Ishikawa (cell line): ENCODE measurements at regions not wholly inside any gene's neighbourhood (a gene's known extent, or its start where the extent isn't known, plus 50 kb on each side); places are given as distances from the start of the nearest gene placed in this dataset.

Experiments
- EP300 ChIP-seq: IDR thresholded peaks from 2 replicates; pipeline ENCODE4 v1.6.1; 2012; ENCODE audit warnings: borderline replicate concordance
- MAX ChIP-seq: IDR thresholded peaks from 2 replicates; pipeline ENCODE4 v1.6.1; 2012
- TCF12 ChIP-seq: IDR thresholded peaks from 2 replicates; pipeline ENCODE4 v1.6.1; 2012; ENCODE audit warnings: low read depth
- YY1 ChIP-seq: IDR thresholded peaks from 2 replicates; pipeline ENCODE4 v1.6.1; 2012; ENCODE audit warnings: low read depth
- TF ChIP-seq, protein P1 (sequence below): IDR thresholded peaks from 2 replicates; pipeline ENCODE4 v1.6.1; 2012; ENCODE audit warnings: low read depth, mild to moderate bottlenecking

DNA sequence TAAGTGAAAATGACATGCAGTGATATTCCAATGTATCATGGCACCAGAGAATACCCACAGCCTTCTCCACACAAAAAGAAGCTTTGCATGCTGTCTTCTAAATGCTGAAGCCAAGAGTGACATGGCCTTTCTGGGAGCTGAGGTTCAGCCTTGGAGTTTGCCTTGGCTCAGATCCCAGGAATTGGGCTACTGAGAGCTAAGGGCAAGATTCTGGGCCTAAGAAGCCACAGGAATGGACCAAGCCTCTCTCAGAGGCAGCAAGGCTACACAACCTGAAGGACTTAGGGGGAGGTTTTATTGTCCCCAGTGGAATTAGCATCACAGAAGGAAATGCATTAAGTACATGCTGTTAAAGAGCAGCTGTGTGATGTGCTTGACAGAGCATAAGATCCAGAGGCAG lies 1078.5 kb downstream of the TUSC7 start:
- TF ChIP-seq YY1 (no peak), TCF12 (no peak), EP300 (peak; percentile 17; the same call in 1 of the 2 replicates), MAX (no peak)
- TF ChIP-seq, protein P1, sequence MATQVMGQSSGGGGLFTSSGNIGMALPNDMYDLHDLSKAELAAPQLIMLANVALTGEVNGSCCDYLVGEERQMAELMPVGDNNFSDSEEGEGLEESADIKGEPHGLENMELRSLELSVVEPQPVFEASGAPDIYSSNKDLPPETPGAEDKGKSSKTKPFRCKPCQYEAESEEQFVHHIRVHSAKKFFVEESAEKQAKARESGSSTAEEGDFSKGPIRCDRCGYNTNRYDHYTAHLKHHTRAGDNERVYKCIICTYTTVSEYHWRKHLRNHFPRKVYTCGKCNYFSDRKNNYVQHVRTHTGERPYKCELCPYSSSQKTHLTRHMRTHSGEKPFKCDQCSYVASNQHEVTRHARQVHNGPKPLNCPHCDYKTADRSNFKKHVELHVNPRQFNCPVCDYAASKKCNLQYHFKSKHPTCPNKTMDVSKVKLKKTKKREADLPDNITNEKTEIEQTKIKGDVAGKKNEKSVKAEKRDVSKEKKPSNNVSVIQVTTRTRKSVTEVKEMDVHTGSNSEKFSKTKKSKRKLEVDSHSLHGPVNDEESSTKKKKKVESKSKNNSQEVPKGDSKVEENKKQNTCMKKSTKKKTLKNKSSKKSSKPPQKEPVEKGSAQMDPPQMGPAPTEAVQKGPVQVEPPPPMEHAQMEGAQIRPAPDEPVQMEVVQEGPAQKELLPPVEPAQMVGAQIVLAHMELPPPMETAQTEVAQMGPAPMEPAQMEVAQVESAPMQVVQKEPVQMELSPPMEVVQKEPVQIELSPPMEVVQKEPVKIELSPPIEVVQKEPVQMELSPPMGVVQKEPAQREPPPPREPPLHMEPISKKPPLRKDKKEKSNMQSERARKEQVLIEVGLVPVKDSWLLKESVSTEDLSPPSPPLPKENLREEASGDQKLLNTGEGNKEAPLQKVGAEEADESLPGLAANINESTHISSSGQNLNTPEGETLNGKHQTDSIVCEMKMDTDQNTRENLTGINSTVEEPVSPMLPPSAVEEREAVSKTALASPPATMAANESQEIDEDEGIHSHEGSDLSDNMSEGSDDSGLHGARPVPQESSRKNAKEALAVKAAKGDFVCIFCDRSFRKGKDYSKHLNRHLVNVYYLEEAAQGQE, result no peak
